Lung (tissue), 11 donors: ENCODE measurements at regions not wholly inside any gene's neighbourhood (a gene's known extent, or its start where the extent isn't known, plus 50 kb on each side); places are given as distances from the start of the nearest gene placed in this dataset.

ENCODE experiments used
- ATAC-seq: fragments of 200-7000 bp; cut with Tn5 transposase; one replicate; pipeline ENCODE4 v1.9.1; 2020; ENCODE audit warnings: moderate number of reproducible peaks; ENCODE audit not compliant: insufficient read depth, low FRiP score
- DNase-seq, 3 donors: peaks; one replicate each; pipeline ENCODE4 v3.0.0-alpha.2; 2013 to 2017
- H3K27ac ChIP-seq, 2 donors: one replicate each; pipeline ENCODE4 v1.5.1; 2013; ENCODE audit warnings: mild to moderate bottlenecking in 2 of 2, moderate library complexity in 2 of 2, control low read depth in 1 of 2, inconsistent platforms in 1 of 2, low read depth in 1 of 2, low read length in 1 of 2
- H3K27me3 ChIP-seq, 3 donors: one replicate each; pipeline ENCODE4 v1.5.1; 2013; ENCODE audit warnings: low read length in 2 of 3; ENCODE audit not compliant: control insufficient read depth in 3 of 3, insufficient read depth in 3 of 3
- H3K36me3 ChIP-seq, 4 donors: one replicate each; pipeline ENCODE4 v1.5.1; 2013; ENCODE audit warnings: low read length in 4 of 4, mild to moderate bottlenecking in 1 of 4, moderate library complexity in 1 of 4; ENCODE audit not compliant: control insufficient read depth in 4 of 4, insufficient read depth in 4 of 4
- H3K4me1 ChIP-seq, 5 donors: one replicate each; pipeline ENCODE4 v1.5.1; 2013; ENCODE audit warnings: low read length in 5 of 5, mild to moderate bottlenecking in 2 of 5, moderate library complexity in 1 of 5; ENCODE audit not compliant: control insufficient read depth in 5 of 5, insufficient read depth in 5 of 5
- H3K4me3 ChIP-seq: one replicate; pipeline ENCODE4 v1.5.1; 2013; ENCODE audit warnings: mild to moderate bottlenecking, control low read depth, moderate library complexity
- H3K9ac ChIP-seq, 2 donors: one replicate each; pipeline ENCODE4 v1.5.1; 2013; ENCODE audit warnings: low read length in 2 of 2, control low read depth in 1 of 2; ENCODE audit not compliant: insufficient read depth in 1 of 2
- H3K9me3 ChIP-seq, 4 donors: one replicate each; pipeline ENCODE4 v1.5.1; 2013; ENCODE audit warnings: low read length in 3 of 4, mild to moderate bottlenecking in 1 of 4, moderate library complexity in 1 of 4; ENCODE audit not compliant: control insufficient read depth in 4 of 4, insufficient read depth in 3 of 4
- CTCF ChIP-seq: IDR thresholded peaks from 2 replicates; pipeline ENCODE4 v1.5.1; 2012; ENCODE audit warnings: mild to moderate bottlenecking; ENCODE audit errors: control extremely low read depth, extremely low read depth
- WGBS, 2 donors: extraction: QIAGEN DNeasy Blood & Tissue Kit; methylation state at CpG; one replicate each; pipeline ENCODE4 v1.1.7; 2013; 5-methylcytosine and 5-hydroxymethylcytosine counted together
- donor health status: control.
- donor health status: control.
- donor health status: Bipolar disorder and iron deficiency.
- donor health status: healthy.
- donor health status: DM: yes; HTN: yes; CAD: no.

- H3K9ac ChIP-seq, result no peak overlapping the region
- 74 to 76% methylated on average over 6 of the region's 6 CpGs for WGBS, 2 donors
Measured at GRCh38 chr16:86010680-86011141, 111.7 kb downstream of the IRF8 start.

GRCh38 chr16:86011532-86011931 is 112.6 kb downstream of the IRF8 start:
- ATAC-seq (no peak), DNase-seq (no peak)
- 65 to 66% methylated on average over 5 of the region's 5 CpGs for WGBS, 2 donors
- TF ChIP-seq CTCF, result no peak
- Histone ChIP-seq H3K4me1 (no peaks in the 10 kb centered on the region), H3K27ac (no peak overlapping the region), H3K36me3 (no peaks in the 10 kb centered on the region), H3K27me3 (no peaks in the 10 kb centered on the region), H3K4me3 (no peak overlapping the region), H3K9ac (no peak overlapping the region), H3K9me3 (peaks cover 0 to 2% (median 0%) of the 10 kb centered on the region in 4 donors)

More at GRCh38 chr16:86010680-86011141, 111.7 kb downstream of the IRF8 start:
- no peak for TF ChIP-seq CTCF
- no peak for DNase-seq
- peaks cover 0 to 2% (median 0%) of the 10 kb centered on the region in 4 donors for H3K9me3 ChIP-seq
- no peak overlapping the region for H3K27ac ChIP-seq
- peaks cover 0 to 3% (median 0%) of the 10 kb centered on the region in 3 donors for H3K27me3 ChIP-seq
- no peaks in the 10 kb centered on the region for H3K4me1 ChIP-seq
- H3K4me3 ChIP-seq, result no peak overlapping the region
- no peaks in the 10 kb centered on the region for H3K36me3 ChIP-seq
- ATAC-seq, result no peak

- H3K27ac ChIP-seq, result no peak overlapping the region
- no peaks in the 10 kb centered on the region for H3K27me3 ChIP-seq
- DNase-seq (no peak), ATAC-seq (no peak)
- WGBS, 2 donors, result 68 to 72% methylated on average over 5 of the region's 5 CpGs
- no peak overlapping the region for H3K4me3 ChIP-seq
- H3K36me3 ChIP-seq, result no peaks in the 10 kb centered on the region
- H3K9me3 ChIP-seq, result peaks cover 0 to 2% (median 0%) of the 10 kb centered on the region in 4 donors
- no peaks in the 10 kb centered on the region for H3K4me1 ChIP-seq
- no peak overlapping the region for H3K9ac ChIP-seq
- TF ChIP-seq CTCF, result no peak
Measured at GRCh38 chr16:86012221-86012620, 113.3 kb downstream of the IRF8 start.

- H3K4me1 ChIP-seq, result peaks cover 0 to 8% (median 0%) of the 10 kb centered on the region in 5 donors
- DNase-seq (no peak), ATAC-seq (no peak)
- H3K27ac ChIP-seq, result no peak overlapping the region
- H3K36me3 ChIP-seq, result no peaks in the 10 kb centered on the region
- H3K4me3 ChIP-seq, result no peak overlapping the region
- 89 to 98% methylated on average over 2 of the region's 2 CpGs for WGBS, 2 donors
- no peak overlapping the region for H3K9ac ChIP-seq
- no peaks in the 10 kb centered on the region for H3K27me3 ChIP-seq
- peaks cover 0 to 2% (median 0%) of the 10 kb centered on the region in 4 donors for H3K9me3 ChIP-seq
- no peak for TF ChIP-seq CTCF
Measured at GRCh38 chr16:86013867-86014266, 114.9 kb downstream of the IRF8 start.
